A673 (cell line): ENCODE measurements at regions not wholly inside any gene's neighbourhood (a gene's known extent, or its start where the extent isn't known, plus 50 kb on each side); places are given as distances from the start of the nearest gene placed in this dataset.

ENCODE experiments used
- EZH2 ChIP-seq: fragments of 200-600 bp; sonication (generic); IDR thresholded peaks from 2 replicates; pipeline ENCODE4 v1.6.1; 2017; ENCODE audit warnings: borderline replicate concordance, low read depth, mild to moderate bottlenecking, mixed read lengths, antibody characterized with exemption, low read length; ENCODE audit not compliant: poor library complexity, severe bottlenecking
- TF ChIP-seq, protein P1 (sequence below): fragments of 300-800, 200-600 bp; sonication (generic); conservative IDR thresholded peaks from 2 replicates; pipeline ENCODE4 v1.5.1; 2017; ENCODE audit warnings: low read depth, mild to moderate bottlenecking, antibody characterized with exemption, low read length, moderate library complexity, mixed read lengths

DNA sequence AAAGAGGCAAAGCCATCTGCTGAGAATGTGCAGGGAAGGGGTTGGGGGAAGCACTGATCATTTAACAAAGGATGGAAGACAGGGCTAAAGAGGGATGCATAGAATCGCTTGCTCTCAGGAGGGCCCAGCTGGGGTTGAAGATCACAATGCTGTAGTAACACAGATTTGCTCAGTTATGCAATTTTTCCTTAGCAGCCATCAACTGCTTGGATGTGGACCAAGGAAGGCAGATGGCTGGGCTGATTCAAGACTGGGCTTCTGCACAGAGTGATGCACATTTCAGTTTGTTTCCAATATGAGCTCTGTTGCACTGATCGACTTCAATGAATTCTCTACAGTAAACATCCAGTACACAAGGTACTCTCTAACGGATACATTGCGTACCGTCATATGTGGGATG lies 127.8 kb upstream of the TBL1X start:
- TF ChIP-seq, protein P1, sequence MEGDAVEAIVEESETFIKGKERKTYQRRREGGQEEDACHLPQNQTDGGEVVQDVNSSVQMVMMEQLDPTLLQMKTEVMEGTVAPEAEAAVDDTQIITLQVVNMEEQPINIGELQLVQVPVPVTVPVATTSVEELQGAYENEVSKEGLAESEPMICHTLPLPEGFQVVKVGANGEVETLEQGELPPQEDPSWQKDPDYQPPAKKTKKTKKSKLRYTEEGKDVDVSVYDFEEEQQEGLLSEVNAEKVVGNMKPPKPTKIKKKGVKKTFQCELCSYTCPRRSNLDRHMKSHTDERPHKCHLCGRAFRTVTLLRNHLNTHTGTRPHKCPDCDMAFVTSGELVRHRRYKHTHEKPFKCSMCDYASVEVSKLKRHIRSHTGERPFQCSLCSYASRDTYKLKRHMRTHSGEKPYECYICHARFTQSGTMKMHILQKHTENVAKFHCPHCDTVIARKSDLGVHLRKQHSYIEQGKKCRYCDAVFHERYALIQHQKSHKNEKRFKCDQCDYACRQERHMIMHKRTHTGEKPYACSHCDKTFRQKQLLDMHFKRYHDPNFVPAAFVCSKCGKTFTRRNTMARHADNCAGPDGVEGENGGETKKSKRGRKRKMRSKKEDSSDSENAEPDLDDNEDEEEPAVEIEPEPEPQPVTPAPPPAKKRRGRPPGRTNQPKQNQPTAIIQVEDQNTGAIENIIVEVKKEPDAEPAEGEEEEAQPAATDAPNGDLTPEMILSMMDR: no peak
- TF ChIP-seq EZH2: no peak
